ENCODE measurements at regions not wholly inside any gene's neighbourhood (a gene's known extent, or its start where the extent isn't known, plus 50 kb on each side); places are given as distances from the start of the nearest gene placed in this dataset.

GRCh38 chr9:30851600-30851999 is 1532.8 kb upstream of the ACO1 start:
- POLR2A ChIA-PET = no interaction called here
- Histone ChIP-seq H4K20me1 (ENCODE audit: insufficient read depth, low read length) (no peaks in the 10 kb centered on the region), H3K27me3 (ENCODE audit: control insufficient read depth in 1 of 2, insufficient read depth in 2 of 2, low read length in 2 of 2) (no peaks in the 10 kb centered on the region; a peak in 1 of 5 replicates), H3K4me1 (ENCODE audit: insufficient read depth, low read length) (no peaks in the 10 kb centered on the region), H2AFZ (ENCODE audit: low read length) (no peak overlapping the region), H3K36me3 (replicated peaks in 1 of 2; ENCODE audit: control insufficient read depth in 1 of 2, insufficient read depth in 2 of 2, low read length in 2 of 2) (no peaks in the 10 kb centered on the region), H3K27ac (ENCODE audit: extremely low read length, insufficient read depth, low read length) (no peak overlapping the region), H3K4me3 (replicated peaks in 1 of 3; ENCODE audit: insufficient read depth in 1 of 3, low read depth in 2 of 3, low read length in 3 of 3) (no peak overlapping the region), H3K9ac (ENCODE audit: insufficient read depth, low read depth, low read length) (no peak overlapping the region), H3K9me3 (ENCODE audit: low read length) (no peaks in the 10 kb centered on the region), H3K4me2 (ENCODE audit: low read depth, low read length) (no peak overlapping the region), H3K79me2 (ENCODE audit: insufficient read depth, low read length) (no peaks in the 10 kb centered on the region)
- in situ Hi-C loops (cut with HindIII; ENCODE audit: extremely low pct_ligation_motif_present, low pct_unique_long_range_greater_than_20kb) = no loop called here
- intact Hi-C loops (cut with micrococcal nuclease; ENCODE audit: unreplicated experiment) = no loop called here
- FAIRE-seq (no peak), ATAC-seq (no peak), DNase-seq (ENCODE audit: low spot score) (no peak)
- no TSS peak for BruUV-seq (replicated peaks)
- CTCF ChIA-PET (ENCODE audit: low intra/inter-chr PET ratio, low total read pairs) = no interaction called here
- TF ChIP-seq IRF2 (CRISPR knock-in tag; IDR thresholded peaks at IDR 0.05) (no peak), NBN (conservative IDR thresholded peaks at IDR 0.05) (no peak), ZNF740 (CRISPR knock-in tag; IDR thresholded peaks at IDR 0.05) (no peak), TEF (CRISPR knock-in tag; IDR thresholded peaks at IDR 0.05) (no peak), ZNF678 (CRISPR knock-in tag; IDR thresholded peaks at IDR 0.05) (no peak), STAG1 (CRISPR knock-in tag; IDR thresholded peaks at IDR 0.05) (no peak), USF2 (IDR thresholded peaks at IDR 0.05; ENCODE audit: low read depth, low read length) (no peak), USF2 (CRISPR knock-in tag; IDR thresholded peaks at IDR 0.05; ENCODE audit: borderline replicate concordance) (no peak), GABPA (IDR thresholded peaks at IDR 0.05; ENCODE audit: low read depth, low read length) (no peak), GABPA (CRISPR knock-in tag; IDR thresholded peaks at IDR 0.05; ENCODE audit: low read depth) (no peak), SNAPC4 (CRISPR knock-in tag; IDR thresholded peaks at IDR 0.05) (no peak), ZNF784 (CRISPR knock-in tag; IDR thresholded peaks at IDR 0.05; ENCODE audit: borderline replicate concordance) (no peak), ZNF589 (CRISPR knock-in tag; conservative IDR thresholded peaks at IDR 0.05) (no peak), ZNF317 (CRISPR knock-in tag; IDR thresholded peaks at IDR 0.05) (no peak)
